ENCODE measurements at regions not wholly inside any gene's neighbourhood (a gene's known extent, or its start where the extent isn't known, plus 50 kb on each side); places are given as distances from the start of the nearest gene placed in this dataset.

- Histone ChIP-seq H3K9me3 (ENCODE audit: control insufficient read depth, low read depth, low read length) (no peaks in the 10 kb centered on the region), H3K23ac (ENCODE audit: insufficient read length, low read depth, low read length) (no peak overlapping the region), H2BK5ac (ENCODE audit: insufficient read length, low read length) (no peak overlapping the region), H2BK15ac (ENCODE audit: low read depth, low read length) (no peak overlapping the region), H4K5ac (ENCODE audit: insufficient read length, low read depth, low read length) (no peak overlapping the region), H4K20me1 (ENCODE audit: control insufficient read depth, insufficient read depth, insufficient read length) (no peaks in the 10 kb centered on the region), H4K91ac (ENCODE audit: insufficient read length, low read depth, low read length) (no peak overlapping the region), H2AFZ (ENCODE audit: low read length) (no peak overlapping the region), H3K23me2 (ENCODE audit: insufficient read length, low read depth, low read length, poor library complexity, severe bottlenecking) (no peaks in the 10 kb centered on the region), H3K4me1 (ENCODE audit: insufficient read depth, low read length) (no peaks in the 10 kb centered on the region), H3T11ph (ENCODE audit: low read length) (no peak overlapping the region), H3K56ac (ENCODE audit: insufficient read length, low read depth, low read length) (no peak overlapping the region), H3K14ac (ENCODE audit: insufficient read depth, low read length) (no peak overlapping the region), H2BK12ac (ENCODE audit: insufficient read length, low read depth, low read length) (no peak overlapping the region), H3K27ac (ENCODE audit: insufficient read length, low read depth, low read length) (no peak overlapping the region), H3K79me2 (ENCODE audit: insufficient read depth, low read length) (no peaks in the 10 kb centered on the region), H2AK5ac (ENCODE audit: insufficient read length, low read length) (no peak overlapping the region), H2BK20ac (ENCODE audit: low read depth, low read length, poor library complexity, severe bottlenecking) (no peak overlapping the region), H3K4me2 (ENCODE audit: insufficient read depth, insufficient read length, low read length) (no peak overlapping the region), H2BK120ac (ENCODE audit: low read depth, low read length, poor library complexity, severe bottlenecking) (no peak overlapping the region), H3K27me3 (ENCODE audit: insufficient read depth, low read length) (no peaks in the 10 kb centered on the region), H3K4ac (ENCODE audit: low read depth, low read length) (no peak overlapping the region), H3K79me1 (ENCODE audit: insufficient read depth, low read depth, low read length, poor library complexity, severe bottlenecking) (no peaks in the 10 kb centered on the region), H3K9ac (ENCODE audit: extremely low read depth, insufficient read length, low read length) (no peak overlapping the region), H4K8ac (replicated peaks; ENCODE audit: insufficient read length, low read depth, low read length) (no peak overlapping the region), H3K18ac (ENCODE audit: insufficient read length, low read depth, low read length) (no peak overlapping the region)
- peaks cover 56% of the 10 kb centered on the region for H3K27me3 Mint-ChIP-seq (ENCODE audit: low read depth)
- no peaks in the 10 kb centered on the region for H3K9me3 Mint-ChIP-seq
- WGBS (ENCODE audit: extremely low coverage, insufficient read length, low lambda C conversion rate): no CpG with 5 or more reads among the region's 8 CpGs
- H3K4me3 Mint-ChIP-seq: no peak overlapping the region
- no peak for DNase-seq
- H3K36me3 Mint-ChIP-seq (ENCODE audit: insufficient read depth in 1 of 3, low read depth in 3 of 3): no peaks in the 10 kb centered on the region
- no peak overlapping the region for H3K27ac Mint-ChIP-seq
- H3K4me1 Mint-ChIP-seq: peaks cover 0 to 10% of the 10 kb centered on the region in 2 experiments; a peak in 2 of 4 replicates
- no peak for TF ChIP-seq CTCF (conservative IDR thresholded peaks at IDR 0.05)
Measured at GRCh38 chr14:36451310-36452065, 68.5 kb downstream of the NKX2-1 start.
